Heart right ventricle (tissue), 16 donors: ENCODE measurements at regions not wholly inside any gene's neighbourhood (a gene's known extent, or its start where the extent isn't known, plus 50 kb on each side); places are given as distances from the start of the nearest gene placed in this dataset.

Experiments used
- ATAC-seq, 8 donors: fragments of 200-7000 bp; cut with Tn5 transposase; one replicate each; pipeline ENCODE4 v1.9.1; 2020; ENCODE audit warnings: mild to moderate bottlenecking in 8 of 8, moderate library complexity in 8 of 8, moderate number of reproducible peaks in 1 of 8
- DNase-seq, 2 donors: peaks; one replicate each; pipeline ENCODE4 v3.0.0-alpha.2; 2020
- H3K27ac ChIP-seq, 10 donors: fragments of 200-600 bp; sonication (generic) in 2 of 10; one replicate each; pipeline versions ENCODE4 v1.5.0 to v1.8.0; 2020 to 2022; ENCODE audit warnings: mild to moderate bottlenecking in 3 of 10
- H3K27me3 ChIP-seq, 7 donors: fragments of 200-600 bp; one replicate each; pipeline ENCODE4 v1.8.0; 2021 to 2022; ENCODE audit warnings: mild to moderate bottlenecking in 2 of 7
- H3K36me3 ChIP-seq, 9 donors: fragments of 200-600 bp; sonication (generic) in 1 of 9; one replicate each; pipeline versions ENCODE4 v1.5.0 to v1.8.0; 2020 to 2022; ENCODE audit warnings: mild to moderate bottlenecking in 2 of 9
- H3K4me1 ChIP-seq, 9 donors: fragments of 200-600 bp; sonication (generic) in 1 of 9; one replicate each; pipeline versions ENCODE4 v1.5.0 to v1.8.0; 2020 to 2022; ENCODE audit warnings: mild to moderate bottlenecking in 4 of 9
- H3K4me3 ChIP-seq, 10 donors: fragments of 200-600 bp; sonication (generic) in 2 of 10; one replicate each; pipeline versions ENCODE4 v1.5.0 to v1.8.0; 2020 to 2022; ENCODE audit warnings: mild to moderate bottlenecking in 7 of 10, moderate library complexity in 2 of 10
- H3K9me3 ChIP-seq, 11 donors: fragments of 200-600 bp in 10 of 11; sonication (generic) in 2 of 11; one replicate each; pipeline versions ENCODE4 v1.5.0 to v1.8.0; 2013 to 2022; ENCODE audit warnings: mild to moderate bottlenecking in 2 of 11, control low read depth in 1 of 11, moderate library complexity in 1 of 11
- WGBS, 2 donors: extraction: QIAGEN DNeasy Blood & Tissue Kit; methylation state at CpG; one replicate each; pipeline ENCODE4 v1.1.7; 2013; ENCODE audit warnings: inconsistent platforms in 1 of 2; 5-methylcytosine and 5-hydroxymethylcytosine counted together
- intact Hi-C, 10 donors: fragments of 100-400 bp; cut with DNase I; formaldehyde crosslinking; loops; one replicate each; pipeline versions ENCODE4 v1.11.1 to v1.14.2; 2022
- TF ChIP-seq, protein P1 (sequence below), 9 donors: fragments of 200-600 bp; sonication (generic) in 2 of 9; IDR thresholded peaks; one replicate each; pipeline versions ENCODE4 v1.5.0 to v1.8.0; 2021 to 2022; ENCODE audit warnings: antibody characterized with exemption in 9 of 9, mild to moderate bottlenecking in 5 of 9, moderate library complexity in 1 of 9
- donor health status: Arrhythmogenic right ventricular cardiomyopathy.
- donor health status: ischemic (EF 13 %, LVEDD 7.1; RV severe dilation, severe dysfunction).
- donor health status: healthy with polysubstance abuse.
- donor health status: DM: no; HTN: yes; CAD: no.
- donor health status: DM: no; HTN: no; CAD: no.
- donor health status: ischemic (EF 25% LVEDD 6.9; RV normal size, moderate dysfunction).
- donor health status: ischemic (EF 25% LVEDD 5.7; RV mildly dilated, moderate dysfunction).
- donor health status: healthy.
- donor health status: DM: yes; HTN: yes; CAD: no.
- donor health status: Ischemic cardiomyopathy.
- donor health status: ischemic (EF 35%, LVEDD 5.7; RV mildly dilated, moderate dysfunction).
- donor health status: nonischemic (EF 11% LVEDD 7.7; RV severe dilation, severe dysfunction).
- donor health status: DM: yes; HTN: yes; CAD: no.
- donor health status: PGD.
- donor health status: ischemic (EF 29% LVEDD 5.4; RV normal size, mild dysfunction).
- donor health status: nonischemic (EF 23%, LVEDD 6.1; RV moderate dilation, normal function).

DNA sequence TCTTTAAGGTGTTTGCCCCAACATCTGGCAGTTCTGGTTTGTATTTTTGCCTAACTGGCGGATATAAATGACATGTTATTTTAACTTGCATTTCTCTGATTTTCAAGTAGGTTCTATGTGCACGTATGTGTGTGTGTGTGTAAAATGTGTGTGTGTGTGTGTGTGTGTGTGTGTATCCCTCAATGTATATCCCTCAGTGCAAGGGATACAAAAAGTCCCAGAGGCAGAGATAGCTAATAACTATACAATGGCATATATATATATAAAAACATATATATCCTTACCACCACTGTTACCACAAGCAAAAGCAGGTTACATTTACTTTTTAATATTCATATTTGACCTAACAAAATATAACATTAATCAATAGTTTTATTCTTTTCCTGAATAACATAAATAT, 95.0 kb upstream of the NR5A2 start:
- Histone ChIP-seq H3K4me1 (no peaks in the 10 kb centered on the region), H3K27ac (no peak overlapping the region), H3K9me3 (peaks cover 0 to 5% (median 0%) of the 10 kb centered on the region in 11 donors), H3K36me3 (no peaks in the 10 kb centered on the region), H3K4me3 (peak overlapping the region in 1 of 10 donors; percentile 36), H3K27me3 (no peaks in the 10 kb centered on the region)
- WGBS, 2 donors, result 88 to 92% methylated on average over 2 of the region's 2 CpGs
- DNase-seq (no peak), ATAC-seq (no peak)
- TF ChIP-seq, protein P1, sequence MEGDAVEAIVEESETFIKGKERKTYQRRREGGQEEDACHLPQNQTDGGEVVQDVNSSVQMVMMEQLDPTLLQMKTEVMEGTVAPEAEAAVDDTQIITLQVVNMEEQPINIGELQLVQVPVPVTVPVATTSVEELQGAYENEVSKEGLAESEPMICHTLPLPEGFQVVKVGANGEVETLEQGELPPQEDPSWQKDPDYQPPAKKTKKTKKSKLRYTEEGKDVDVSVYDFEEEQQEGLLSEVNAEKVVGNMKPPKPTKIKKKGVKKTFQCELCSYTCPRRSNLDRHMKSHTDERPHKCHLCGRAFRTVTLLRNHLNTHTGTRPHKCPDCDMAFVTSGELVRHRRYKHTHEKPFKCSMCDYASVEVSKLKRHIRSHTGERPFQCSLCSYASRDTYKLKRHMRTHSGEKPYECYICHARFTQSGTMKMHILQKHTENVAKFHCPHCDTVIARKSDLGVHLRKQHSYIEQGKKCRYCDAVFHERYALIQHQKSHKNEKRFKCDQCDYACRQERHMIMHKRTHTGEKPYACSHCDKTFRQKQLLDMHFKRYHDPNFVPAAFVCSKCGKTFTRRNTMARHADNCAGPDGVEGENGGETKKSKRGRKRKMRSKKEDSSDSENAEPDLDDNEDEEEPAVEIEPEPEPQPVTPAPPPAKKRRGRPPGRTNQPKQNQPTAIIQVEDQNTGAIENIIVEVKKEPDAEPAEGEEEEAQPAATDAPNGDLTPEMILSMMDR (IDR thresholded peaks at IDR 0.05), result no peak
- intact Hi-C loops, result no loop called here

DNA sequence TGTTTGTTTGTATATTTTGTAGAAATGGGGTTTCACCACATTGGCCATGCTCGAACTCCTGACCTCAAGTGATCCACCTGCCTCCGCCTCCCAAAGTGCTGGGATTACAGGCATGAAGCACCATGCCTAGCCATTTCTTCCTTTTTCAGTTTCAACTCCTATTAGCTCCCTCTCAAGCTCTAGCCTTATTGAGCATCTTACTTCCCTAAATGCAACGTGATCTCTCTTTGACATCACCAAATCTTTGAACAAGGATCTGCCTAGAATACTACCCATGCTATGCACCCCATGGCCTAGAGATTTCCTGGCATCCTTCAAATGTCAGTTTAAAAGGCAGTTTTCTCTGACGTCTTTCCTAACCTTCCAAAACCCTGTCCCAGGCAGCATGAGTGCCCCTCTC, 91.1 kb upstream of the NR5A2 start:
- intact Hi-C loops, result no loop called here
- Histone ChIP-seq H3K4me1 (no peaks in the 10 kb centered on the region), H3K36me3 (no peaks in the 10 kb centered on the region), H3K9me3 (no peaks in the 10 kb centered on the region), H3K27me3 (peaks cover 0 to 4% (median 0%) of the 10 kb centered on the region in 7 donors), H3K4me3 (no peak overlapping the region), H3K27ac (no peak overlapping the region)
- ATAC-seq, result peak in 1 of 8 donors; percentile 18
- TF ChIP-seq, protein P1 (IDR thresholded peaks at IDR 0.05), result no peak
- 73 to 80% methylated on average over 4 of the region's 4 CpGs for WGBS, 2 donors
- DNase-seq, result no peak

DNA sequence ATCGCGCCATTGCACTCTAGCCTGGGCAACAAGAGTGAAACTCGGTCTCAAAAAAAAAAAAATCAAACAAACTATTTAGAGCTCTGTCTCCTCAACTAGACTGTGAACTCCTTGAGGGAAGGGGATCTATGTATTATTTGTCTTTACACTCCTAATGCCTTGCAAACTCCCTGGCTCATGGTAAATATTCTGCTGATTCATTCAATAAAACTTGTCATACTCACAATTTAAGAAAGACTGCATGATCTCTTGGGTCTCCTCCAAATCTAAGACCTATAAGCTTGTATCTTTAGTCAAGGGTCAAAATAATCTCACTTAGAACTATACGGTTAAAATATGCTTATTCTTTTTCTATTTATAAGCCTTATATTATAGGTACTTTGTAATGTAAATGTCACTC, 90.3 kb upstream of the NR5A2 start:
- DNase-seq, result no peak
- 89 to 93% methylated on average over 4 of the region's 4 CpGs for WGBS, 2 donors
- no peak for ATAC-seq
- no peaks in the 10 kb centered on the region for H3K36me3 ChIP-seq
- intact Hi-C loops, result no loop called here
- no peaks in the 10 kb centered on the region for H3K4me1 ChIP-seq
- TF ChIP-seq, protein P1 (IDR thresholded peaks at IDR 0.05), result no peak
- H3K4me3 ChIP-seq, result no peak overlapping the region
- H3K27me3 ChIP-seq, result peaks cover 0 to 4% (median 0%) of the 10 kb centered on the region in 7 donors
- H3K9me3 ChIP-seq, result no peaks in the 10 kb centered on the region
- no peak overlapping the region for H3K27ac ChIP-seq

DNA sequence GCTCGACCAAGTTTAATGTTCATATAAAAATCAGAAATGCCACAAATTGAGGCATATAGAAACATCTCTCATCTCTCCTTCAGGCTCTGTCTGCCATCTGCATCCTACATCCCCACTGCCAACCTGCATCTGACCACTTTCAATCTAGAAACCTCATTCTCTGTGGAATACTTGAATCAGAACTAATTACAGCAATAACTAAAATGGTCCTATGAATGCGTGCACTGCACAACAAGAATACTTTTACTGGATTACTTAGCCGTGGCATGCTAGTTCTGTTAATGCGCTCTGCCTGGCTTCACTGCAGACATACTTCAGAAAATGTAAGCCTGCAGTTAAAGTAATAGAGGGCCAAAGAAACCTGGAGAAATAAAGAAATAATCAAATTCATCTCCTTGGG, 89.8 kb upstream of the NR5A2 start:
- intact Hi-C loops, result no loop called here
- ATAC-seq (no peak), DNase-seq (no peak)
- H3K36me3 ChIP-seq, result no peaks in the 10 kb centered on the region
- peaks cover 0 to 4% (median 0%) of the 10 kb centered on the region in 7 donors for H3K27me3 ChIP-seq
- TF ChIP-seq, protein P1 (IDR thresholded peaks at IDR 0.05), result no peak
- WGBS, 2 donors, result 88 to 89% methylated on average over 4 of the region's 4 CpGs
- no peaks in the 10 kb centered on the region for H3K9me3 ChIP-seq
- H3K4me3 ChIP-seq, result no peak overlapping the region
- no peak overlapping the region for H3K27ac ChIP-seq
- no peaks in the 10 kb centered on the region for H3K4me1 ChIP-seq
